ENCODE measurements at regions not wholly inside any gene's neighbourhood (a gene's known extent, or its start where the extent isn't known, plus 50 kb on each side); places are given as distances from the start of the nearest gene placed in this dataset.

GRCh38 chr2:173651891-173652290 lies 297.2 kb downstream of the CDCA7 start:
- TF ChIP-seq CTCF (IDR thresholded peaks at IDR 0.05; ENCODE audit: poor library complexity, severe bottlenecking), result no peak
- TF ChIP-seq EP300 (conservative IDR thresholded peaks at IDR 0.05; ENCODE audit: poor library complexity, severe bottlenecking), result no peak
- TF ChIP-seq RAD21 (conservative IDR thresholded peaks at IDR 0.05), result no peak
- TF ChIP-seq EZH2 (IDR thresholded peaks at IDR 0.05; ENCODE audit: borderline replicate concordance, insufficient read depth, low read length, poor library complexity, severe bottlenecking), result no peak
- no peak for TF ChIP-seq TAF1 (IDR thresholded peaks at IDR 0.05; ENCODE audit: low read depth)

Data from neural cell (in vitro differentiated cells).